HepG2 (cell line): ENCODE measurements at regions not wholly inside any gene's neighbourhood (a gene's known extent, or its start where the extent isn't known, plus 50 kb on each side); places are given as distances from the start of the nearest gene placed in this dataset.

Experiments used
- ATAC-seq: fragments of 200-7000 bp; cut with Tn5 transposase; 3 replicates; pipeline ENCODE4 v1.9.1; 2020; ENCODE audit warnings: mild to moderate bottlenecking, moderate library complexity
- BruUV-seq: library from RNA; stranded (reverse); fragments of 400-500 nt; replicated peaks from 2 replicates; lab custom pipeline; 2021; lab: Mats Ljungman, UMichigan
- CTCF ChIA-PET: fragments of 300-600 bp; formaldehyde crosslinking; extraction: SDS; loops from one replicate; lab custom pipeline; 2021; ENCODE audit warnings: low total read pairs, inconsistent platforms, low intra/inter-chr PET ratio; lab: Yijun Ruan, JAX
- POLR2A ChIA-PET: fragments of 350-600 bp; sonication (Branson Sonifier 250); formaldehyde crosslinking; loops from one replicate; lab custom pipeline; 2020; ENCODE audit warnings: antibody characterized with exemption, inconsistent platforms; lab: Yijun Ruan, JAX
- DNase-seq: peaks from one replicate; pipeline ENCODE4 v3.0.0-alpha.2; 2015; ENCODE audit warnings: low spot score
- FAIRE-seq: peaks from 3 replicates; lab custom pipeline; 2011; peaks lifted over from hg19 to GRCh38; lab: Jason Lieb, UNC
- H2AFZ ChIP-seq: one replicate; pipeline ENCODE4 v1.6.1; 2011; ENCODE audit warnings: low read length, inconsistent platforms
- H3K27ac ChIP-seq: fragments of 300-600 bp; 3 replicates; pipeline ENCODE4 v1.8.0; 2011; ENCODE audit warnings: mixed run types, mild to moderate bottlenecking, mixed read lengths, low read length, inconsistent platforms; ENCODE audit not compliant: insufficient read depth; ENCODE audit errors: extremely low read length
- H3K27me3 ChIP-seq, 2 experiments: fragments of 200-600 bp in 1 of 2; 2 replicates in 1 of 2; 3 replicates in 1 of 2; pipeline versions ENCODE4 v1.6.0 to v1.8.0; 2011; ENCODE audit warnings: low read length in 2 of 2, mild to moderate bottlenecking in 2 of 2, moderate library complexity in 2 of 2, inconsistent platforms in 1 of 2; ENCODE audit not compliant: insufficient read depth in 2 of 2, control insufficient read depth in 1 of 2
- H3K36me3 ChIP-seq, 2 experiments: fragments of 200-600 bp in 1 of 2; replicated peaks in 1 of 2; 2 replicates in 1 of 2; 3 replicates in 1 of 2; pipeline versions ENCODE4 v1.5.1 to v1.8.0; 2011; ENCODE audit warnings: low read length in 2 of 2, inconsistent platforms in 1 of 2; ENCODE audit not compliant: insufficient read depth in 2 of 2, control insufficient read depth in 1 of 2
- H3K4me1 ChIP-seq: 2 replicates; pipeline ENCODE4 v1.5.1; 2012; ENCODE audit warnings: low read length, inconsistent platforms; ENCODE audit not compliant: insufficient read depth
- H3K4me2 ChIP-seq: 2 replicates; pipeline ENCODE4 v1.6.0; 2011; ENCODE audit warnings: low read depth, low read length, inconsistent platforms
- H3K4me3 ChIP-seq, 3 experiments: fragments of 200-600 bp in 1 of 3; sonication (generic), shearing (Covaris generic) in 1 of 3; replicated peaks in 1 of 3; 2 replicates each; pipeline ENCODE4 v1.5.1; 2011 to 2016; ENCODE audit warnings: low read length in 3 of 3, inconsistent platforms in 2 of 3, low read depth in 2 of 3, mild to moderate bottlenecking in 2 of 3, control low read depth in 1 of 3, mixed read lengths in 1 of 3; ENCODE audit not compliant: insufficient read depth in 1 of 3
- H3K79me2 ChIP-seq: one replicate; pipeline ENCODE4 v1.6.1; 2011; ENCODE audit warnings: low read length, inconsistent platforms; ENCODE audit not compliant: insufficient read depth
- H3K9ac ChIP-seq: 2 replicates; pipeline ENCODE4 v1.6.0; 2011; ENCODE audit warnings: mild to moderate bottlenecking, low read depth, low read length, inconsistent platforms; ENCODE audit not compliant: insufficient read depth
- H3K9me3 ChIP-seq: 2 replicates; pipeline ENCODE4 v1.5.1; 2012; ENCODE audit warnings: mild to moderate bottlenecking, low read length
- H4K20me1 ChIP-seq: 2 replicates; pipeline ENCODE4 v1.6.0; 2011; ENCODE audit warnings: inconsistent platforms, mild to moderate bottlenecking, low read length, moderate library complexity; ENCODE audit not compliant: insufficient read depth
- CBFB ChIP-seq: sonication (generic); formaldehyde crosslinking; IDR thresholded peaks from 2 replicates; pipeline ENCODE4 v1.4.0; 2020; ENCODE audit warnings: missing genetic modification reagents
- ETV6 ChIP-seq: sonication (generic); formaldehyde crosslinking; conservative IDR thresholded peaks from 2 replicates; pipeline ENCODE4 v1.4.0; 2020; ENCODE audit warnings: missing genetic modification reagents
- MED13 ChIP-seq: sonication (generic); formaldehyde crosslinking; IDR thresholded peaks from 2 replicates; pipeline ENCODE4 v1.5.0; 2020; ENCODE audit warnings: missing genetic modification reagents
- SRY ChIP-seq: sonication (generic); formaldehyde crosslinking; IDR thresholded peaks from 2 replicates; pipeline ENCODE4 v1.8.0; 2022; ENCODE audit warnings: mild to moderate bottlenecking, missing genetic modification reagents
- ZNF333 ChIP-seq: sonication (generic); formaldehyde crosslinking; IDR thresholded peaks from 2 replicates; pipeline ENCODE4 v1.4.0; 2020; ENCODE audit warnings: mild to moderate bottlenecking, missing genetic modification reagents, borderline replicate concordance
- ZNF335 ChIP-seq: sonication (generic); formaldehyde crosslinking; IDR thresholded peaks from 2 replicates; pipeline ENCODE4 v1.4.0; 2020; ENCODE audit warnings: missing genetic modification reagents
- ZNF501 ChIP-seq: sonication (generic); formaldehyde crosslinking; IDR thresholded peaks from 2 replicates; pipeline ENCODE4 v1.5.1; 2020; ENCODE audit warnings: mild to moderate bottlenecking, moderate library complexity, missing genetic modification reagents
- ZNF605 ChIP-seq: sonication (generic); formaldehyde crosslinking; IDR thresholded peaks from 2 replicates; pipeline ENCODE4 v1.8.0; 2022; ENCODE audit warnings: mild to moderate bottlenecking, missing genetic modification reagents
- ZNF746 ChIP-seq: sonication (generic); formaldehyde crosslinking; IDR thresholded peaks from 2 replicates; pipeline ENCODE4 v1.8.0; 2022; ENCODE audit warnings: mild to moderate bottlenecking, missing genetic modification reagents
- ZNF749 ChIP-seq: sonication (generic); formaldehyde crosslinking; IDR thresholded peaks from 2 replicates; pipeline ENCODE4 v1.8.0; 2022; ENCODE audit warnings: mild to moderate bottlenecking, missing genetic modification reagents, moderate library complexity, borderline replicate concordance
- ZNF761 ChIP-seq: sonication (generic); formaldehyde crosslinking; conservative IDR thresholded peaks from 2 replicates; pipeline ENCODE4 v1.4.0; 2020; ENCODE audit warnings: mild to moderate bottlenecking, missing genetic modification reagents
- ZNF768 ChIP-seq: sonication (generic); formaldehyde crosslinking; IDR thresholded peaks from 2 replicates; pipeline ENCODE4 v1.4.0; 2020; ENCODE audit warnings: missing genetic modification reagents
- ZSCAN20 ChIP-seq: sonication (generic); formaldehyde crosslinking; IDR thresholded peaks from 2 replicates; pipeline ENCODE4 v1.4.0; 2020; ENCODE audit warnings: missing genetic modification reagents, mild to moderate bottlenecking, borderline replicate concordance
- WGBS: methylation state at CpG from one replicate; pipeline ENCODE4 v1.1.6; 2017; ENCODE audit warnings: low lambda C conversion rate; 5-methylcytosine and 5-hydroxymethylcytosine counted together
- in situ Hi-C: cut with HindIII; loops from 2 replicates; pipeline ENCODE4 v1.10.0; 2017; ENCODE audit warnings: low pct_unique_long_range_greater_than_20kb; ENCODE audit not compliant: extremely low pct_ligation_motif_present
- intact Hi-C: fragments of 100-400 bp; cut with micrococcal nuclease; formaldehyde crosslinking; loops from one replicate; pipeline ENCODE4 v1.10.0; 2022; ENCODE audit not compliant: unreplicated experiment

- TF ChIP-seq ETV6 (no peak), ZNF335 (CRISPR knock-in tag) (no peak), MED13 (CRISPR knock-in tag) (no peak), ZNF768 (no peak), ZNF746 (CRISPR knock-in tag) (no peak), ZSCAN20 (no peak)
Measured at GRCh38 chr10:105347487-105347886, 706.4 kb downstream of the SORCS3 start (continued).

- ATAC-seq (no peak), DNase-seq (no peak), FAIRE-seq (no peak)
- BruUV-seq = no TSS peak
- H3K36me3 ChIP-seq = no peaks in the 10 kb centered on the region
- no peak overlapping the region for H3K27ac ChIP-seq
- H3K4me1 ChIP-seq = no peaks in the 10 kb centered on the region
- no peak overlapping the region for H3K9ac ChIP-seq
- no peak overlapping the region for H3K4me3 ChIP-seq
- POLR2A ChIA-PET = no interaction called here
- no peaks in the 10 kb centered on the region for H3K79me2 ChIP-seq
- TF ChIP-seq ZNF501 (CRISPR knock-in tag) = no peak
- TF ChIP-seq ZNF761 = no peak
- no peak for TF ChIP-seq ZNF605 (CRISPR knock-in tag)
- no peak for TF ChIP-seq ZNF749 (CRISPR knock-in tag)
- TF ChIP-seq ZNF333 (CRISPR knock-in tag) = no peak
- no peak for TF ChIP-seq SRY
- TF ChIP-seq CBFB (CRISPR knock-in tag) = no peak
- TF ChIP-seq, all 625 proteins: peak for 0
- intact Hi-C loops (no loop called here), in situ Hi-C loops (no loop called here)
- CTCF ChIA-PET = no interaction called here
- no peak overlapping the region for H3K4me2 ChIP-seq
- no peak overlapping the region for H2AFZ ChIP-seq
- no peaks in the 10 kb centered on the region for H4K20me1 ChIP-seq
- no peaks in the 10 kb centered on the region for H3K27me3 ChIP-seq
- H3K9me3 ChIP-seq = peaks cover 40% of the 10 kb centered on the region
- WGBS = 3% methylated on average over 4 of the region's 4 CpGs
Measured at GRCh38 chr10:105342606-105343005, 701.5 kb downstream of the SORCS3 start.
